Large intestine (tissue), 3 donors: ENCODE measurements at regions not wholly inside any gene's neighbourhood (a gene's known extent, or its start where the extent isn't known, plus 50 kb on each side); places are given as distances from the start of the nearest gene placed in this dataset.

Experiments used
- DNase-seq, 2 donors: peaks; one replicate each; pipeline versions ENCODE4 v3.0.0 to v3.0.0-alpha.2; 2013
- H3K27ac ChIP-seq: one replicate; pipeline ENCODE4 v1.5.1; 2013; ENCODE audit warnings: low read length
- H3K27me3 ChIP-seq: 2 replicates; pipeline ENCODE4 v1.6.1; 2013; ENCODE audit warnings: low read length; ENCODE audit not compliant: control insufficient read depth, insufficient read depth
- H3K36me3 ChIP-seq: 2 replicates; pipeline ENCODE4 v1.6.1; 2013; ENCODE audit warnings: low read length; ENCODE audit not compliant: control insufficient read depth, insufficient read depth
- H3K4me1 ChIP-seq: one replicate; pipeline ENCODE4 v1.6.1; 2013; ENCODE audit warnings: low read length; ENCODE audit not compliant: control insufficient read depth, insufficient read depth
- H3K4me3 ChIP-seq: one replicate; pipeline ENCODE4 v1.5.1; 2013; ENCODE audit warnings: low read length
- H3K9me3 ChIP-seq: one replicate; pipeline ENCODE4 v1.6.1; 2013; ENCODE audit warnings: mild to moderate bottlenecking, low read depth, low read length, moderate library complexity; ENCODE audit not compliant: control insufficient read depth
- WGBS: methylation state at CpG from one replicate; pipeline ENCODE4 v1.1.5; 2013; ENCODE audit warnings: low lambda C conversion rate; ENCODE audit not compliant: insufficient coverage; 5-methylcytosine and 5-hydroxymethylcytosine counted together

- H3K27me3 ChIP-seq, result peaks cover 13% of the 10 kb centered on the region
- DNase-seq, result no peak
- H3K36me3 ChIP-seq, result no peaks in the 10 kb centered on the region
- H3K4me3 ChIP-seq, result no peak overlapping the region
- 66% methylated on average over 3 of the region's 11 CpGs for WGBS
- no peaks in the 10 kb centered on the region for H3K4me1 ChIP-seq
- peaks cover 4% of the 10 kb centered on the region for H3K9me3 ChIP-seq
- no peak overlapping the region for H3K27ac ChIP-seq
These were observed 159.6 kb upstream of the TBCA start for GRCh38 chr5:77935506-77936364.

- no CpG with 5 or more reads among the region's 9 CpGs for WGBS
- DNase-seq, result no peak
- H3K9me3 ChIP-seq, result peaks cover 3% of the 10 kb centered on the region
- H3K4me3 ChIP-seq, result no peak overlapping the region
- H3K27ac ChIP-seq, result no peak overlapping the region
- peaks cover 5% of the 10 kb centered on the region for H3K27me3 ChIP-seq
- no peaks in the 10 kb centered on the region for H3K4me1 ChIP-seq
- H3K36me3 ChIP-seq, result no peaks in the 10 kb centered on the region
These were observed 152.7 kb upstream of the TBCA start for GRCh38 chr5:77928776-77929300.

DNA sequence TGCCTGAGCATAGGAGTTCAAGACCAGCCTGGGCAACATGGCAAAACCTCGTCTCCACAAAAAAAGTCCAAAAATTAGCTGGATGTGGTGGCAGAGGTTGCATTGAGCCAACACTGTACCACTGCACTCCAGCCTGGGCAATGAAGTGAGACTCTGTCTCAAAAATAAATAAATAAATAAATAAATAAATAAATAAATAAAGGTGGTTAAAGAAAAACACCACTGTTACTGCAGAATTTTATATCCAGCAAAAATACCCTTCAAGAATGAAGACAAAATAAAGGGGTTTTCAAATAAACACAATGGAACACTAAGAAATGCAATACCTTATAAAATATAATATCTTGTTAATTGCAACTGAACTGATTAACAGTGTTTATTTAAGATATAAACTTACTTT, 150.2 kb upstream of the TBCA start:
- H3K4me3 ChIP-seq, result no peak overlapping the region
- WGBS, result no CpG with 5 or more reads among the region's 1 CpG
- peaks cover 5% of the 10 kb centered on the region for H3K27me3 ChIP-seq
- H3K9me3 ChIP-seq, result no peaks in the 10 kb centered on the region
- DNase-seq, result no peak
- H3K27ac ChIP-seq, result no peak overlapping the region
- H3K4me1 ChIP-seq, result no peaks in the 10 kb centered on the region
- no peaks in the 10 kb centered on the region for H3K36me3 ChIP-seq

DNA sequence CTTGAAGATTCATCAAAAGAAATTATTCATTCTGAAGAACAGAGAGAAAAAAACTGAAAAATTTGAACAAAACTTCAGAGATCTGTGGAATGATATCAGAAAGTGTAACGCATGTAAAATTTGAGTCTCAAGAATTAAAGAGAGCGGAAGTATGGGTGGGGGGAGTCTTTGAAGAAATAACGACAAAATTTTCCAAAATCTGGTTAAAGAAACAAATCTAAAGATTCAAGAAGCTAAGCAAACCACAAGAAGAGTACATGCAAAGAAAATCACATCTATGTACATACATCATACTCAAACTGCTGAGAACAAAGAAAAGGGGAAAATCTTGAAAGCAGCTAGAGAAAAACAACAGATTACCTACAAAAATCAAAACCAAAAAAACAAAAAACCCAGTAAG, 149.4 kb upstream of the TBCA start:
- no peak for DNase-seq
- Histone ChIP-seq H3K27ac (no peak overlapping the region), H3K4me3 (no peak overlapping the region), H3K27me3 (peaks cover 5% of the 10 kb centered on the region), H3K9me3 (no peaks in the 10 kb centered on the region), H3K4me1 (no peaks in the 10 kb centered on the region), H3K36me3 (no peaks in the 10 kb centered on the region)
- 90% methylated on average over 2 of the region's 3 CpGs for WGBS

GRCh38 chr5:77924081-77924480, 147.9 kb upstream of the TBCA start:
- no peak for DNase-seq
- no peaks in the 10 kb centered on the region for H3K4me1 ChIP-seq
- H3K9me3 ChIP-seq, result no peaks in the 10 kb centered on the region
- H3K27ac ChIP-seq, result no peak overlapping the region
- H3K27me3 ChIP-seq, result peaks cover 8% of the 10 kb centered on the region
- 20% methylated on average over 1 of the region's 3 CpGs for WGBS
- H3K36me3 ChIP-seq, result no peaks in the 10 kb centered on the region
- no peak overlapping the region for H3K4me3 ChIP-seq

DNA sequence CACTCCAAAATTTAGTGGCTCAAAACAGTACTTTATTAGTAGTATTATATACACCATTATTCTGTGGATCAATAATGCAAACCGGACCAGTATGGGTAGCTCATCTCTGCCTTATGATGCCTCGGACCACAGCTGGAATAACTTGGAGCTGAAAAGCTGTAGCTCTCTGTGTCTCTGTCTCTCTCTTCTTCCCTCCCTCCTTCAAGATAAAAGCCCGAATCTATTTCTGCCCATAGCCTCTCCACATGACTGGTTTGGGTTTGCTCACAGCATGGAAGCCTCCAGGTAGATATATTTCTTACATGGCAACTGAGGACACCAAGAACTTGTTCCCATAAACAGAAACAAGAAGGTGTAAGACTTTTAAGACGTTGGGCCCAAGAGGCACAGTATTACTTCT, 147.5 kb upstream of the TBCA start:
- Histone ChIP-seq H3K27me3 (peaks cover 8% of the 10 kb centered on the region), H3K4me3 (no peak overlapping the region), H3K36me3 (no peaks in the 10 kb centered on the region), H3K27ac (no peak overlapping the region), H3K9me3 (no peaks in the 10 kb centered on the region), H3K4me1 (no peaks in the 10 kb centered on the region)
- no CpG with 5 or more reads among the region's 4 CpGs for WGBS
- DNase-seq, result no peak

GRCh38 chr5:77921094-77921768, 145.1 kb upstream of the TBCA start:
- no CpG with 5 or more reads among the region's 4 CpGs for WGBS
- DNase-seq, result no peak
- H3K9me3 ChIP-seq, result no peaks in the 10 kb centered on the region
- no peaks in the 10 kb centered on the region for H3K36me3 ChIP-seq
- no peaks in the 10 kb centered on the region for H3K4me1 ChIP-seq
- no peak overlapping the region for H3K27ac ChIP-seq
- no peak overlapping the region for H3K4me3 ChIP-seq
- peaks cover 3% of the 10 kb centered on the region for H3K27me3 ChIP-seq

GRCh38 chr5:77920359-77921058, 144.4 kb upstream of the TBCA start:
- Histone ChIP-seq H3K4me1 (no peaks in the 10 kb centered on the region), H3K27me3 (peaks cover 3% of the 10 kb centered on the region), H3K9me3 (no peaks in the 10 kb centered on the region), H3K36me3 (no peaks in the 10 kb centered on the region), H3K27ac (no peak overlapping the region), H3K4me3 (no peak overlapping the region)
- 78% methylated on average over 1 of the region's 5 CpGs for WGBS
- no peak for DNase-seq

- H3K27ac ChIP-seq, result no peak overlapping the region
- WGBS, result no CpG with 5 or more reads among the region's 5 CpGs
These were observed 139.2 kb upstream of the TBCA start for GRCh38 chr5:77915346-77915745.

GRCh38 chr5:77912721-77913120, 136.6 kb upstream of the TBCA start:
- WGBS, result 78% methylated on average over 5 of the region's 6 CpGs
- Histone ChIP-seq H3K4me3 (no peak overlapping the region), H3K27ac (no peak overlapping the region), H3K27me3 (peaks cover 19% of the 10 kb centered on the region), H3K36me3 (no peaks in the 10 kb centered on the region), H3K4me1 (no peaks in the 10 kb centered on the region), H3K9me3 (no peaks in the 10 kb centered on the region)
- no peak for DNase-seq

More at GRCh38 chr5:77915346-77915745, 139.2 kb upstream of the TBCA start:
- no peak for DNase-seq
- H3K4me3 ChIP-seq, result no peak overlapping the region
- H3K27me3 ChIP-seq, result peaks cover 17% of the 10 kb centered on the region
- no peaks in the 10 kb centered on the region for H3K36me3 ChIP-seq
- H3K9me3 ChIP-seq, result no peaks in the 10 kb centered on the region
- no peaks in the 10 kb centered on the region for H3K4me1 ChIP-seq
